Activated naive CD4-positive, alpha-beta T cell treated with anti-CD3 and anti-CD28 coated beads for 36 hours (primary cell): ENCODE measurements at regions not wholly inside any gene's neighbourhood (a gene's known extent, or its start where the extent isn't known, plus 50 kb on each side); places are given as distances from the start of the nearest gene placed in this dataset.
"Not testable (repeated sequence)": the region's sequence is repeated elsewhere in the genome, so short reads cannot be mapped to it uniquely, and the experiment has no call there.

ENCODE experiments used
- CTCF ChIA-PET: fragments of 350-600 bp; sonication (Branson Sonifier 250); formaldehyde crosslinking; loops from one replicate; lab custom pipeline; 2021; ENCODE audit warnings: antibody characterized with exemption; lab: Charles Lee
- DNase-seq: peaks from one replicate; pipeline ENCODE4 v3.0.0-alpha.2; 2020
- H3K27ac Mint-ChIP-seq: one replicate; pipeline ENCODE4 v1.8.0; 2021; ENCODE audit warnings: mild to moderate bottlenecking, mixed read lengths
- H3K27me3 Mint-ChIP-seq: one replicate; pipeline ENCODE4 v1.8.0; 2021; ENCODE audit warnings: low read depth, mixed read lengths
- H3K36me3 Mint-ChIP-seq: one replicate; pipeline ENCODE4 v1.8.0; 2021; ENCODE audit warnings: low read depth, mixed read lengths
- H3K4me1 Mint-ChIP-seq: one replicate; pipeline ENCODE4 v1.8.0; 2021; ENCODE audit warnings: low read depth, mixed read lengths
- H3K4me3 Mint-ChIP-seq: one replicate; pipeline ENCODE4 v1.8.0; 2021; ENCODE audit warnings: mild to moderate bottlenecking, moderate library complexity, mixed read lengths
- H3K9me3 Mint-ChIP-seq: one replicate; pipeline ENCODE4 v1.8.0; 2021; ENCODE audit warnings: mixed read lengths
- intact Hi-C: fragments of 100-400 bp; cut with micrococcal nuclease; formaldehyde crosslinking; loops from one replicate; pipeline ENCODE4 v1.15.1; 2023

- no peak for DNase-seq
- no peaks in the 10 kb centered on the region for H3K27me3 Mint-ChIP-seq
These were observed 50.2 kb downstream of the SMIM38 start for GRCh38 chr11:69205743-69206612.

GRCh38 chr11:69206613-69206965 lies 50.9 kb downstream of the SMIM38 start:
- intact Hi-C loops, result not testable (repeated sequence)

More at GRCh38 chr11:69205743-69206612, 50.2 kb downstream of the SMIM38 start:
- peaks cover 6% of the 10 kb centered on the region for H3K9me3 Mint-ChIP-seq
- no peaks in the 10 kb centered on the region for H3K36me3 Mint-ChIP-seq
- CTCF ChIA-PET, result interaction anchor here (0.8 kb wide), 1 partner anchor 48 kb away, joined by 3 read pairs; no protein-coding TSS in a partner anchor
- H3K4me3 Mint-ChIP-seq, result no peak overlapping the region
- no peak overlapping the region for H3K27ac Mint-ChIP-seq
- H3K4me1 Mint-ChIP-seq, result peaks cover 5% of the 10 kb centered on the region
- intact Hi-C loops, result no loop called here

GRCh38 chr11:69207165-69207889 lies 51.6 kb downstream of the SMIM38 start:
- H3K9me3 Mint-ChIP-seq, result peaks cover 6% of the 10 kb centered on the region
- H3K4me1 Mint-ChIP-seq, result peaks cover 14% of the 10 kb centered on the region
- DNase-seq, result no peak
- CTCF ChIA-PET, result no interaction called here
- H3K36me3 Mint-ChIP-seq, result no peaks in the 10 kb centered on the region
- intact Hi-C loops, result no loop called here
- H3K27ac Mint-ChIP-seq, result no peak overlapping the region
- H3K27me3 Mint-ChIP-seq, result no peaks in the 10 kb centered on the region
- H3K4me3 Mint-ChIP-seq, result no peak overlapping the region

More at GRCh38 chr11:69206613-69206965, 50.9 kb downstream of the SMIM38 start:
- CTCF ChIA-PET, H3K4me1 Mint-ChIP-seq, DNase-seq, H3K9me3 Mint-ChIP-seq, H3K27ac Mint-ChIP-seq, H3K27me3 Mint-ChIP-seq, H3K4me3 Mint-ChIP-seq, H3K36me3 Mint-ChIP-seq: not testable (repeated sequence)

GRCh38 chr11:69208190-69209037 lies 52.7 kb downstream of the SMIM38 start:
- CTCF ChIA-PET, result no interaction called here
- H3K4me1 Mint-ChIP-seq, result peaks cover 19% of the 10 kb centered on the region
- no peaks in the 10 kb centered on the region for H3K36me3 Mint-ChIP-seq
- no peaks in the 10 kb centered on the region for H3K27me3 Mint-ChIP-seq
- H3K9me3 Mint-ChIP-seq, result peaks cover 6% of the 10 kb centered on the region
- no peak for DNase-seq
- no peak overlapping the region for H3K27ac Mint-ChIP-seq
- no peak overlapping the region for H3K4me3 Mint-ChIP-seq
- intact Hi-C loops, result no loop called here

- H3K36me3 Mint-ChIP-seq, result no peaks in the 10 kb centered on the region
- intact Hi-C loops, result no loop called here
- H3K27me3 Mint-ChIP-seq, result no peaks in the 10 kb centered on the region
- CTCF ChIA-PET, result no interaction called here
- peaks cover 6% of the 10 kb centered on the region for H3K9me3 Mint-ChIP-seq
- no peak for DNase-seq
- no peak overlapping the region for H3K4me3 Mint-ChIP-seq
- peaks cover 23% of the 10 kb centered on the region for H3K4me1 Mint-ChIP-seq
- H3K27ac Mint-ChIP-seq, result no peak overlapping the region
These were observed 53.3 kb downstream of the SMIM38 start for GRCh38 chr11:69209038-69209350.

GRCh38 chr11:69209421-69210309 lies 53.9 kb downstream of the SMIM38 start:
- CTCF ChIA-PET, result no interaction called here
- Mint-ChIP-seq H3K9me3 (peaks cover 6% of the 10 kb centered on the region), H3K4me3 (no peak overlapping the region), H3K4me1 (peaks cover 23% of the 10 kb centered on the region), H3K27me3 (no peaks in the 10 kb centered on the region), H3K36me3 (no peaks in the 10 kb centered on the region), H3K27ac (no peak overlapping the region)
- intact Hi-C loops, result no loop called here
- DNase-seq, result no peak

GRCh38 chr11:69210310-69211035 lies 54.7 kb downstream of the SMIM38 start:
- Mint-ChIP-seq H3K27me3 (no peaks in the 10 kb centered on the region), H3K27ac (no peak overlapping the region), H3K9me3 (peaks cover 6% of the 10 kb centered on the region), H3K4me1 (peaks cover 23% of the 10 kb centered on the region), H3K36me3 (no peaks in the 10 kb centered on the region), H3K4me3 (no peak overlapping the region)
- intact Hi-C loops, result no loop called here
- CTCF ChIA-PET, result no interaction called here
- DNase-seq, result peak; percentile 56

GRCh38 chr11:69211540-69211919 lies 55.8 kb downstream of the SMIM38 start:
- H3K4me1 Mint-ChIP-seq, result peaks cover 23% of the 10 kb centered on the region
- peak; percentile 32 for DNase-seq
- H3K27me3 Mint-ChIP-seq, result no peaks in the 10 kb centered on the region
- H3K4me3 Mint-ChIP-seq, result no peak overlapping the region
- H3K27ac Mint-ChIP-seq, result no peak overlapping the region
- CTCF ChIA-PET, result no interaction called here
- intact Hi-C loops, result no loop called here
- H3K36me3 Mint-ChIP-seq, result no peaks in the 10 kb centered on the region
- H3K9me3 Mint-ChIP-seq, result peaks cover 6% of the 10 kb centered on the region

- no peak for DNase-seq
- CTCF ChIA-PET, result no interaction called here
- peaks cover 6% of the 10 kb centered on the region for H3K9me3 Mint-ChIP-seq
- no peaks in the 10 kb centered on the region for H3K27me3 Mint-ChIP-seq
- intact Hi-C loops, result loop anchor here (2.0 kb wide), 1 partner anchor 45 kb away; no protein-coding TSS in a partner anchor
- H3K4me3 Mint-ChIP-seq, result no peak overlapping the region
- no peak overlapping the region for H3K27ac Mint-ChIP-seq
- peaks cover 23% of the 10 kb centered on the region for H3K4me1 Mint-ChIP-seq
- no peaks in the 10 kb centered on the region for H3K36me3 Mint-ChIP-seq
These were observed 56.4 kb downstream of the SMIM38 start for GRCh38 chr11:69211920-69212797.

GRCh38 chr11:69212798-69213110 lies 57.0 kb downstream of the SMIM38 start:
- H3K27ac Mint-ChIP-seq, result no peak overlapping the region
- peaks cover 6% of the 10 kb centered on the region for H3K9me3 Mint-ChIP-seq
- intact Hi-C loops, result loop anchor here (1.0 to 2.0 kb wide), 2 partner anchors 27 to 46 kb away; no protein-coding TSS in a partner anchor

More at GRCh38 chr11:69212798-69213110, 57.0 kb downstream of the SMIM38 start:
- Mint-ChIP-seq H3K27me3 (no peaks in the 10 kb centered on the region), H3K36me3 (no peaks in the 10 kb centered on the region), H3K4me3 (no peak overlapping the region), H3K4me1 (peaks cover 23% of the 10 kb centered on the region)
- DNase-seq, result no peak
- CTCF ChIA-PET, result no interaction called here
